Mammary epithelial cell (primary cell): ENCODE measurements at regions not wholly inside any gene's neighbourhood (a gene's known extent, or its start where the extent isn't known, plus 50 kb on each side); places are given as distances from the start of the nearest gene placed in this dataset.

ENCODE experiments used
- EZH2 ChIP-seq: IDR thresholded peaks from 2 replicates; pipeline ENCODE4 v1.6.1; 2012; ENCODE audit warnings: low read length, inconsistent platforms, borderline replicate concordance
- TF ChIP-seq, protein P1 (sequence below), 2 donors: IDR thresholded peaks in 1 of 2; conservative IDR thresholded peaks in 1 of 2; 2 replicates each; pipeline ENCODE4 v1.5.1; 2011 to 2012; ENCODE audit warnings: inconsistent platforms in 2 of 2, low read length in 2 of 2, mild to moderate bottlenecking in 2 of 2, control low read depth in 1 of 2, low read depth in 1 of 2; ENCODE audit not compliant: insufficient read depth in 1 of 2; ENCODE audit errors: extremely low read depth in 1 of 2

DNA sequence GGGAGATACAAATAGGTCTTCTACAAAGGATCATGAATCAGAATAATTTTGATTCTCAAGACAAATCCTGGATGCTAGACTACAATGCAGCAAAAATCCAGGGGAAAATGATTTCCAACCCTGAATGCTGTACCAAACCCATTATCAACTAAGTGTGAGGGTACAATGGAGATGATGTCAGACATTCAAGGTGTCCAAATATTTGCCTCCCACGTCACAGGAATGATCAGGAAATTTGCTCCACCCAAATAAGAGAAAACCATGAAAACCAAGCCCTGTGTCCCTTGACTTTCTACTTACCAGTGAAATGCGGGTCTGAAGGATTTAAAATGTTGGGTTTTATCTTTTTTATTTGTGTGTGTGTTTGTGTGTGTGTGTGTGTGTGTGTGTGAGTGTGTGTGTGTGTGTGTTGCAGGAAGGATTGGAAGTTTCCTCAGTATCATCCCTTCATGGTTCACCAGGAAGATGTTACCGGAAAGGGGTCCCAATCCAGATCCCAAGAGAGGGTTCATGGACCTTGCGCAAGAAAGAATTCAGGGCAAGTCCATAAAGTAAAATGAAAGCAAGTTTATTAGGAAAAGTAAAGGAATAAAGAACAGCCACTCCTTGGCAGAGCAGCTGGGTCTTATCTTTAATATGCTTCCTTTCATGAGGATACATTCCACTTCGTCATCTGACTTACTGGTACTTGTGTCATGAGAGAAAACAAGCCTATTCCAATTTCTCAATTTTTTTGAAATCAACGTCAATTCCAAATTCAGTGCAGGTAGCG is 61.1 kb upstream of the ID2 start:
- TF ChIP-seq, protein P1, sequence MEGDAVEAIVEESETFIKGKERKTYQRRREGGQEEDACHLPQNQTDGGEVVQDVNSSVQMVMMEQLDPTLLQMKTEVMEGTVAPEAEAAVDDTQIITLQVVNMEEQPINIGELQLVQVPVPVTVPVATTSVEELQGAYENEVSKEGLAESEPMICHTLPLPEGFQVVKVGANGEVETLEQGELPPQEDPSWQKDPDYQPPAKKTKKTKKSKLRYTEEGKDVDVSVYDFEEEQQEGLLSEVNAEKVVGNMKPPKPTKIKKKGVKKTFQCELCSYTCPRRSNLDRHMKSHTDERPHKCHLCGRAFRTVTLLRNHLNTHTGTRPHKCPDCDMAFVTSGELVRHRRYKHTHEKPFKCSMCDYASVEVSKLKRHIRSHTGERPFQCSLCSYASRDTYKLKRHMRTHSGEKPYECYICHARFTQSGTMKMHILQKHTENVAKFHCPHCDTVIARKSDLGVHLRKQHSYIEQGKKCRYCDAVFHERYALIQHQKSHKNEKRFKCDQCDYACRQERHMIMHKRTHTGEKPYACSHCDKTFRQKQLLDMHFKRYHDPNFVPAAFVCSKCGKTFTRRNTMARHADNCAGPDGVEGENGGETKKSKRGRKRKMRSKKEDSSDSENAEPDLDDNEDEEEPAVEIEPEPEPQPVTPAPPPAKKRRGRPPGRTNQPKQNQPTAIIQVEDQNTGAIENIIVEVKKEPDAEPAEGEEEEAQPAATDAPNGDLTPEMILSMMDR (conservative IDR thresholded peaks at IDR 0.05 in 1 of 2, IDR thresholded peaks at IDR 0.05 in 1 of 2; ENCODE audit: extremely low read depth in 1 of 2, insufficient read depth in 1 of 2, low read depth in 1 of 2, low read length in 2 of 2) = no peak
- TF ChIP-seq EZH2 = no peak
